GM18907 (cell line): ENCODE measurements at regions not wholly inside any gene's neighbourhood (a gene's known extent, or its start where the extent isn't known, plus 50 kb on each side); places are given as distances from the start of the nearest gene placed in this dataset.

Source experiments
- ATAC-seq: cut with Tn5 transposase; IDR thresholded peaks from one replicate; pipeline ENCODE4 v1.9.1; 2021; ENCODE audit warnings: mild to moderate bottlenecking, moderate library complexity; ENCODE audit not compliant: unreplicated experiment

- ATAC-seq: no peak
Observed at GRCh38 chr13:70923863-70924752, 815.9 kb upstream of the KLHL1 start.

DNA sequence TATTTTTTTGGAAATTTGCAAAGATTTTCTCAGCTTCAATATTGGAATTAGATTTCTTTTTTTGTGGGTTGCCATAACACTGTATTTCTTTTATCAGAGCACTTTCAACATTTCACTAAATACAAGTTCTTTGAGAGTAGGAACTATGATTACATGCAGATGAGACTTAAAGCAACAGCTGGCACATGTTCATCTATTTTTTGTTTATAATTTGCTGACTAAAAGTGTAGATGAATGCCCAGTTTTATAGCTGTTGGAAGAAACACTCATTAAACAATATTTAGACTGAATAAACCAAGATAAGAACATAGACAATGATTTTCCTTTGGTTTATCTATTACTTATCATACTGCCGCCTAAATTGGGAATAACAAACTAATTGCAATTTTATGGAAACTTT is 803.0 kb upstream of the KLHL1 start:
- ATAC-seq: no peak

GRCh38 chr13:70908795-70909194 is 800.5 kb upstream of the KLHL1 start:
- no peak for ATAC-seq

- ATAC-seq: no peak
Observed at GRCh38 chr13:70905035-70905434, 796.8 kb upstream of the KLHL1 start.

DNA sequence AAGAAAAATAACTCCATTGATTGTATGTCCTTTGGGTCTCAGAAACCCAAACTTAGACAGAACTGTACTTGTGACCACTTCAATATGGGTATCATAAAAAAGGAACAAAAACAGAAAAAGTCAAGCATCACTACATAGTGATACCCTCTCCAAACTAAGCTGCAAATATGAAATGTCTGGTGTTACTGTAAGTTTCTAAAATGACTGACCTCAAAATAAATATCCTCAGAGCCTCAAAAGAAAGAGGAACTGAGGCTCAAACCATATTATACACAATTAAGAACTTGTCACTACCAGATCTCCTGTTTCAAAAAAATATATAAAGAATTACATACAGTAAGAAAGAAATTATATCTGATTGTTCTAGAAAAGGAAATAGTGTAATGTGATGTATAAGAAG is 787.9 kb upstream of the KLHL1 start:
- ATAC-seq: no peak

- ATAC-seq: no peak
Observed at GRCh38 chr13:70895599-70895998, 787.3 kb upstream of the KLHL1 start.

GRCh38 chr13:70894258-70894657 is 786.0 kb upstream of the KLHL1 start:
- ATAC-seq: no peak

DNA sequence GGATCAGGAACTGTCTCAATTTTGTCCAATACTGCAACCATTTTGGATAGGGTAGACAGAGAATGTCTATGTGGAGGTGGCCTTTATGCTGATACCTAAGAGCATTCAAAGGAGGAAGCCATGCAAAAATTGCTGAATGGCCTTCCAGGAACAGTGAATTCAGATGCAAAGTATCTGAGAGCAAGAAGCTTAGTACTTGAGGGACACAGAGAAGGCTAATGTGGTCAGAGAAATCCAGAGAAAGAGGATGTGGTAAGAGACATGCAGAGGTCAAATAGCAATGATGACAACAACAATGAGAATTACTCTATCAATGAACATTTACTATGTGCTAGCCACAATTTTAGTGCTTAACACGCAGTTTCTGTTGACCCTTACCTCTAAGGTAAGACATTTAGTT is 785.6 kb upstream of the KLHL1 start:
- ATAC-seq: no peak

GRCh38 chr13:70890289-70890688 is 782.0 kb upstream of the KLHL1 start:
- ATAC-seq: no peak

DNA sequence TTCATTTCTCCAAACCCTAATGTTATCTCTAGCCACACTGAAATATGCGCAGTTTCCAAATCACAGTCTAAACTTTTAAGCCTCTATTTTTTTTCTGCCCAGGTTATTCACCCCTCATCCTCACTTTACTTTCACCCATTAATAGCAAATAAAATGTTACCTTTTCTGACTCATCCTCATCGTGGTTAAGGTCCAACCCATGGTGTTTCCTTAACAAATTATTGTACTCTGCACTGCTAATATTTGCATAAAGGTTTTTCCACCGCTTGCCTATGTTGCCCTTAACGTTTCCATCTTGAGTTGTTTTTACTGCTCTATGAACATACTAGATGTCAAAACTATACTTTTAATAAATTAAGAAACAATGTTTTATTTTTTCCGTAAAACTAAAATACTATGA is 780.9 kb upstream of the KLHL1 start:
- ATAC-seq: no peak

DNA sequence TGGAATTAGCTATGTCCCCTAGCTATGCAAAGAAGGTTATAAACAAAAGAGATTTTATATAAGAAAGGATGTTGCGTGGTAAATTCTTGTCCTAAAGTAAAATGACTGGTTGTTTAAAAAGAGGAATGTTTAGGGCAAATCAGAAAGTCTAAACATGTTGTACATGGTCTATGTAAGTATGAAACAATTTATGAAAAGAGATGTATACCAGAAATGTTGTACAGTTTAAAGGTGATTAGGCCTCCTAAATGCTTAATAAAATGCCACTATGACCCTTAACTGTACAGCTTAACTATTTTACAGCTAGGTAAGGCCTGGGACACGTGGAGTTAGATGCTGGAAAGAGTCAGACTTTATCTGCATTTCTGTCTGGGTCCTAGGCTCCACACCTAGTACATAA is 775.9 kb upstream of the KLHL1 start:
- no peak for ATAC-seq

DNA sequence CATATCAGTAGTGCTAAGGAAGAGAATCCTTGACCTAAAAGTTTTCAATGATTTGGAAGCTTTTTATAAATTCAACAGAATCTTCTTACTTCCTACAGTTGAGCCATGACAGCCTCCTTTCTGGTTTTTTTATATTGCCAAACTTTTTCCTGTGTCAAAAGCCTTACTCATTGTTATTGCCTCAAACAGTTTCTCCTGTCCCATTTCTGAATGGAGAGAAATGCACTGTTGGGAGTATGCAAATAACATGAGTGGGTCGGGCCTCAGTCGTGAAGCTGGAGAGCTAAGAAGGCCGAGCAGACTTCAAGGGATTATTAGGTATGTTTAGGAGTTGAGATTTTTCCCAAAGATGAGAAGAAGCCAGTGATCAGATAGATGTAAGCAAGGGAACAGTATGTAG is 766.4 kb upstream of the KLHL1 start:
- no peak for ATAC-seq

DNA sequence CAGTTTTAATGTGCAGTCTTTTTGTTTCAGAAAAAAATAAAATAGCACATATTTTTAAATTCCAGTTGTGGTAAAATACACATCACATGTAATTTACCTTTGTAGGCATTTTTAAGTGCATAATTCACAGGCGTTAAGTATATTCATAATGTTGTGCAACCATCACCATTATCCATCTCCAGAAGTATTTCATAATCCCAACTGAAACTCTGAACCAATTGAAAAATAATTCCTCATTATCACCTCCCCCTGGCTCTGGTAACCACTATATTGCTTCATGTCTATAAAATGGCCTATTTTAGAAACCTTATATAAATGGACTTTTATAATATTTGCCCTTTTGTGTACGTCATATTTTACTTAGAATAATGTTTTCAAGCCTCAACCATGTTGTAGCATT is 756.5 kb upstream of the KLHL1 start:
- ATAC-seq: no peak

DNA sequence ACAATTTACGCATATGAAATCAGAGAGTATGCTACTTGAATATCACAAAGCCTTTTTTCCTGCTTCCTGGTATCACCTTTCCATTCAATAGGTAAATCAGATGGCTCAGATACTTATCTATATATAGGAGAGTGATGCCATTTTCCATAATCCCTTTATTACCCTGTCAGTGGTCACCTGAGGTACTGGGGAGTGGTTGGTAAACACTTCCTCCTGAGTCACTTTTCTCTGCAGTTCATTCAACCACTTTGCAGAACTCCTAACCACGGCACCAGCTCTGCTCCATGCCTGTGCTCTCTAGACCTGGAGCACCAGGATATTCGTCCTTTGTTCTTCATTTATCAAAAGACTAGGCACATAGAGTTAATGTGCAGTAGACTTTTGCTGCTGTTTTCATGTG is 748.5 kb upstream of the KLHL1 start:
- no peak for ATAC-seq

- no peak for ATAC-seq
Observed at GRCh38 chr13:70856025-70856424, 747.8 kb upstream of the KLHL1 start.

DNA sequence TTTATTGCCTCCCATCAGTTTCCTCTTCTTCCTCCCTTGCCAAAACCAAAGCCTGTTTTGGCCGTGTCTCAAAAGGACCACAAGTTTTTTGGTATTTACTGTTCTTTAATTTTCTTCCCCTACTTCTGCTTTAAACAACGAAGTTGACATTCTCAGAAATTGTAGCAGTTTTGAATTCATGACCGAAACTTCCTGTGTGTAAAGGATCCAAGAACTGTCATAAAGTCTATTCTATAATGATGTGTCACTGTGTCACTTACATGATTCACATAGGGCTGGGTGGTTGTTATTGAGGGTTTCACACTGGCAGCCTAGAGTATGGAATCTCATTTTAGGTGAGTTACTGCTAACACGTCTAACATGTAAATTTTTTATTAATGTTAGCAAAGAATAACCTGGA is 741.0 kb upstream of the KLHL1 start:
- no peak for ATAC-seq

DNA sequence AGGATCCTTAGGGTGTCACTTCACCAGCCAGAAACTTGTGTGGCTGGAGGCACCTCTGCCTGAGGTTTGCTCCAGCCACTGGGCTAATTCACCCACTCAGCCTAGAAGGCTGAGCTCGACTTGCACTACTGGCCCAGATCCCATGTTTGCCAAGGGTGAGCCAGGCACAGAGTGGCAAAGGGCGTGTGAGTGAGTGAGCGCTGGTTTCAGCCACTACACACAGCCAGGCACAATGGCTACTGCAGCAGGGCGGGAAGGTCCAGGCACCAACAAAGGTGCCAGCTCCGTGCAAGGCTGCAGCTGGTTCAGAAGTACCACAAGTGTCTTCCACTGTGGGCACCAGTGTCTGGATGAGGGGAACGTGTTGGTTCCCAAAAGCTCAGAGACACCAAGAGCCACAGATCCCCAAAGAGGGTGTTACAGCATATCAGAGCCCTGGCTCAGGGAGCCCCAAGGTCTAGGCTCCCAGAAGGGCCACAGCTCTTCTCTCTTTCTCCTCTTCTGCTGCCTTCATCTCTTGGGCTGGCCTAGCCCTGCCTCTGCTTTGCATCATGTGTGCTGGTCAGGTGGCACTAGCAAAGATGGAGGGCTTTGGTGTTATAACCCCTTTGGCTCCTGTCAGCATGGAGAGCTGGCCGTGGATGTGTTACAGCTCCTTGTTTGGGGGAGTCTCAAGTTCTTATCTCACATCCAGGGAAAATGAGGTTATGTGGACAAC is 736.3 kb upstream of the KLHL1 start:
- no peak for ATAC-seq

- ATAC-seq: no peak
Observed at GRCh38 chr13:70842062-70842644, 733.9 kb upstream of the KLHL1 start.

GRCh38 chr13:70841240-70842061 is 733.2 kb upstream of the KLHL1 start:
- no peak for ATAC-seq

GRCh38 chr13:70835371-70835770 is 727.1 kb upstream of the KLHL1 start:
- ATAC-seq: no peak

DNA sequence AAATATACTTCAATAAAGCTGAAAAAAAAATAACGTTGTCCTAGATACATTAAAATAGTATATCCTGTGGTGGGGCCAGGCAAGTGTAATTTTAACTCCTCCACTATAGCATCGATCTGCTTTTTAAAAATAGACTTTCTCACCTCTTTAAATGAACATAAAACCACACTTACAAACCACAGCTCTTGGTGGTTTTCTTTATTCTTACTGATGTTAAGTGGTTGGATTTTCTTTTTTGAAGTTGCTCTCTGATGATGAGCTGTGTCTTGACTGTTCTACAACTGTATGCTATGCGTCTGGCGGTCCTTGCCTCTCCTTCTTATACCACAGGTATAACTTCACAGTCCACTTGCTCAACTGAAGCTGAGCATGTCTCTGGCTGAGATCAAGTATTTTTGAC is 721.5 kb upstream of the KLHL1 start:
- ATAC-seq: no peak
